H9 (cell line): ENCODE measurements at regions not wholly inside any gene's neighbourhood (a gene's known extent, or its start where the extent isn't known, plus 50 kb on each side); places are given as distances from the start of the nearest gene placed in this dataset.

Source experiments
- DNase-seq: peaks from one replicate; pipeline ENCODE4 v3.0.0-alpha.2; 2017
- H2AFZ ChIP-seq: one replicate; pipeline ENCODE4 v1.6.1; 2013; ENCODE audit warnings: mild to moderate bottlenecking, low read length, control low read depth, moderate library complexity
- H2AK5ac ChIP-seq: 2 replicates; pipeline ENCODE4 v1.6.1; 2013; ENCODE audit warnings: low read length, control low read depth, mixed read lengths; ENCODE audit not compliant: insufficient read length
- H2BK120ac ChIP-seq: one replicate; pipeline ENCODE4 v1.6.1; 2013; ENCODE audit warnings: low read depth, mild to moderate bottlenecking, low read length, control low read depth, inconsistent platforms; ENCODE audit not compliant: poor library complexity, severe bottlenecking
- H2BK12ac ChIP-seq: 2 replicates; pipeline ENCODE4 v1.6.1; 2013; ENCODE audit warnings: low read length, control low read depth, mixed read lengths, low read depth; ENCODE audit not compliant: insufficient read length
- H2BK15ac ChIP-seq: 2 replicates; pipeline ENCODE4 v1.6.1; 2013; ENCODE audit warnings: low read depth, low read length, control low read depth
- H2BK20ac ChIP-seq: one replicate; pipeline ENCODE4 v1.6.1; 2013; ENCODE audit warnings: low read depth, mild to moderate bottlenecking, low read length, control low read depth, inconsistent platforms; ENCODE audit not compliant: poor library complexity, severe bottlenecking
- H2BK5ac ChIP-seq: 2 replicates; pipeline ENCODE4 v1.6.1; 2013; ENCODE audit warnings: low read length, control low read depth, mixed read lengths; ENCODE audit not compliant: insufficient read length
- H3K14ac ChIP-seq: 2 replicates; pipeline ENCODE4 v1.6.1; 2013; ENCODE audit warnings: low read length, control low read depth; ENCODE audit not compliant: insufficient read depth
- H3K18ac ChIP-seq: 2 replicates; pipeline ENCODE4 v1.6.1; 2013; ENCODE audit warnings: low read depth, mild to moderate bottlenecking, mixed read lengths, low read length, control low read depth; ENCODE audit not compliant: insufficient read length
- H3K23ac ChIP-seq: 2 replicates; pipeline ENCODE4 v1.6.1; 2013; ENCODE audit warnings: low read length, control low read depth, mixed read lengths, low read depth; ENCODE audit not compliant: insufficient read length
- H3K23me2 ChIP-seq: 2 replicates; pipeline ENCODE4 v1.6.1; 2013; ENCODE audit warnings: low read depth, mild to moderate bottlenecking, mixed read lengths, low read length, control low read depth; ENCODE audit not compliant: insufficient read length, poor library complexity, severe bottlenecking
- H3K27ac ChIP-seq: 2 replicates; pipeline ENCODE4 v1.5.1; 2013; ENCODE audit warnings: low read length, control low read depth, mixed read lengths, low read depth; ENCODE audit not compliant: insufficient read length
- H3K27me3 ChIP-seq: 2 replicates; pipeline ENCODE4 v1.6.1; 2013; ENCODE audit warnings: low read length, control low read depth, inconsistent platforms; ENCODE audit not compliant: insufficient read depth
- H3K4ac ChIP-seq: 2 replicates; pipeline ENCODE4 v1.6.1; 2013; ENCODE audit warnings: low read depth, mild to moderate bottlenecking, control low read depth, inconsistent platforms, low read length, moderate library complexity
- H3K4me1 ChIP-seq: 2 replicates; pipeline ENCODE4 v1.6.1; 2013; ENCODE audit warnings: low read length, control low read depth, inconsistent platforms; ENCODE audit not compliant: insufficient read depth
- H3K4me2 ChIP-seq: 2 replicates; pipeline ENCODE4 v1.6.1; 2013; ENCODE audit warnings: low read length, control low read depth, mixed read lengths; ENCODE audit not compliant: insufficient read length, insufficient read depth
- H3K56ac ChIP-seq: 2 replicates; pipeline ENCODE4 v1.6.1; 2013; ENCODE audit warnings: low read depth, mild to moderate bottlenecking, mixed read lengths, low read length, control low read depth; ENCODE audit not compliant: insufficient read length
- H3K79me1 ChIP-seq: 2 replicates; pipeline ENCODE4 v1.6.1; 2013; ENCODE audit warnings: low read depth, mild to moderate bottlenecking, moderate library complexity, low read length, control low read depth, inconsistent platforms; ENCODE audit not compliant: insufficient read depth, poor library complexity, severe bottlenecking
- H3K79me2 ChIP-seq: 2 replicates; pipeline ENCODE4 v1.6.1; 2013; ENCODE audit warnings: low read length, control low read depth, inconsistent platforms; ENCODE audit not compliant: insufficient read depth
- H3K9ac ChIP-seq: 2 replicates; pipeline ENCODE4 v1.6.1; 2013; ENCODE audit warnings: low read length, control low read depth, mixed read lengths; ENCODE audit not compliant: insufficient read length; ENCODE audit errors: extremely low read depth
- H3K9me3 ChIP-seq: one replicate; pipeline ENCODE4 v1.6.1; 2013; ENCODE audit warnings: low read depth, low read length, inconsistent platforms; ENCODE audit not compliant: control insufficient read depth
- H3T11ph ChIP-seq: one replicate; pipeline ENCODE4 v1.6.1; 2013; ENCODE audit warnings: mild to moderate bottlenecking, low read length, control low read depth, inconsistent platforms
- H4K20me1 ChIP-seq: one replicate; pipeline ENCODE4 v1.6.1; 2013; ENCODE audit not compliant: control insufficient read depth, insufficient read length, insufficient read depth
- H4K5ac ChIP-seq: 2 replicates; pipeline ENCODE4 v1.6.1; 2013; ENCODE audit warnings: low read depth, mild to moderate bottlenecking, mixed read lengths, low read length, control low read depth; ENCODE audit not compliant: insufficient read length
- H4K8ac ChIP-seq: replicated peaks from 2 replicates; pipeline ENCODE4 v1.6.1; 2013; ENCODE audit warnings: low read length, control low read depth, mixed read lengths, low read depth; ENCODE audit not compliant: insufficient read length
- H4K91ac ChIP-seq: 2 replicates; pipeline ENCODE4 v1.6.1; 2013; ENCODE audit warnings: low read depth, mild to moderate bottlenecking, moderate library complexity, mixed read lengths, low read length, control low read depth; ENCODE audit not compliant: insufficient read length
- H3K27ac Mint-ChIP-seq, 3 experiments: 2 replicates in 2 of 3; 3 replicates in 1 of 3; pipeline ENCODE4 v1.8.0; 2020 to 2021; ENCODE audit warnings: mixed read lengths in 3 of 3, mild to moderate bottlenecking in 1 of 3, moderate library complexity in 1 of 3
- H3K27me3 Mint-ChIP-seq: 2 replicates; pipeline ENCODE4 v1.8.0; 2021; ENCODE audit warnings: low read depth, mild to moderate bottlenecking, moderate library complexity, mixed read lengths
- H3K36me3 Mint-ChIP-seq, 3 experiments: 2 replicates in 2 of 3; 3 replicates in 1 of 3; pipeline ENCODE4 v1.8.0; 2020 to 2021; ENCODE audit warnings: low read depth in 3 of 3, mixed read lengths in 3 of 3; ENCODE audit not compliant: insufficient read depth in 1 of 3
- H3K4me1 Mint-ChIP-seq, 2 experiments: 2 replicates each; pipeline ENCODE4 v1.8.0; 2020; ENCODE audit warnings: mixed read lengths in 2 of 2
- H3K4me3 Mint-ChIP-seq, 2 experiments: 2 replicates in 1 of 2; 3 replicates in 1 of 2; pipeline ENCODE4 v1.8.0; 2020 to 2021; ENCODE audit warnings: mild to moderate bottlenecking in 2 of 2, mixed read lengths in 2 of 2, moderate library complexity in 1 of 2
- H3K9me3 Mint-ChIP-seq, 2 experiments: 2 replicates in 1 of 2; 3 replicates in 1 of 2; pipeline ENCODE4 v1.8.0; 2020; ENCODE audit warnings: mild to moderate bottlenecking in 2 of 2, mixed read lengths in 2 of 2, moderate library complexity in 1 of 2
- WGBS: extraction: QIAGEN DNeasy Blood & Tissue Kit; methylation state at CpG from one replicate; pipeline ENCODE4 v1.1.7; 2013; ENCODE audit warnings: missing lambda C conversion rate, low lambda C conversion rate, mixed read lengths; ENCODE audit not compliant: insufficient read length; ENCODE audit errors: extremely low coverage; 5-methylcytosine and 5-hydroxymethylcytosine counted together
- TF ChIP-seq, protein P1 (sequence below): fragments of 200-600 bp; sonication (generic); conservative IDR thresholded peaks from 3 replicates; pipeline ENCODE4 v1.8.0; 2021; ENCODE audit warnings: antibody characterized with exemption, mild to moderate bottlenecking

GRCh38 chr22:48395201-48395600 lies 1432.5 kb downstream of the BRD1 start:
- Histone ChIP-seq H4K8ac (no peak overlapping the region), H2BK12ac (no peak overlapping the region), H3K27ac (no peak overlapping the region), H3K9ac (no peak overlapping the region), H3K27me3 (no peaks in the 10 kb centered on the region), H2BK15ac (no peak overlapping the region), H4K5ac (no peak overlapping the region), H3K4me1 (no peaks in the 10 kb centered on the region), H3K18ac (no peak overlapping the region), H3K23ac (no peak overlapping the region), H4K91ac (no peak overlapping the region), H3K14ac (no peak overlapping the region), H3K4me2 (no peak overlapping the region), H2AFZ (no peak overlapping the region), H2AK5ac (no peak overlapping the region), H3K79me1 (no peaks in the 10 kb centered on the region), H3K9me3 (no peaks in the 10 kb centered on the region), H3T11ph (no peak overlapping the region), H2BK5ac (no peak overlapping the region), H3K23me2 (peaks cover 3% of the 10 kb centered on the region), H3K56ac (no peak overlapping the region), H3K79me2 (no peaks in the 10 kb centered on the region), H3K4ac (no peak overlapping the region), H4K20me1 (no peaks in the 10 kb centered on the region), H2BK120ac (no peak overlapping the region), H2BK20ac (no peak overlapping the region)
- TF ChIP-seq, protein P1, sequence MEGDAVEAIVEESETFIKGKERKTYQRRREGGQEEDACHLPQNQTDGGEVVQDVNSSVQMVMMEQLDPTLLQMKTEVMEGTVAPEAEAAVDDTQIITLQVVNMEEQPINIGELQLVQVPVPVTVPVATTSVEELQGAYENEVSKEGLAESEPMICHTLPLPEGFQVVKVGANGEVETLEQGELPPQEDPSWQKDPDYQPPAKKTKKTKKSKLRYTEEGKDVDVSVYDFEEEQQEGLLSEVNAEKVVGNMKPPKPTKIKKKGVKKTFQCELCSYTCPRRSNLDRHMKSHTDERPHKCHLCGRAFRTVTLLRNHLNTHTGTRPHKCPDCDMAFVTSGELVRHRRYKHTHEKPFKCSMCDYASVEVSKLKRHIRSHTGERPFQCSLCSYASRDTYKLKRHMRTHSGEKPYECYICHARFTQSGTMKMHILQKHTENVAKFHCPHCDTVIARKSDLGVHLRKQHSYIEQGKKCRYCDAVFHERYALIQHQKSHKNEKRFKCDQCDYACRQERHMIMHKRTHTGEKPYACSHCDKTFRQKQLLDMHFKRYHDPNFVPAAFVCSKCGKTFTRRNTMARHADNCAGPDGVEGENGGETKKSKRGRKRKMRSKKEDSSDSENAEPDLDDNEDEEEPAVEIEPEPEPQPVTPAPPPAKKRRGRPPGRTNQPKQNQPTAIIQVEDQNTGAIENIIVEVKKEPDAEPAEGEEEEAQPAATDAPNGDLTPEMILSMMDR, result no peak
- no peak for DNase-seq
- Mint-ChIP-seq H3K27me3 (peaks cover 15% of the 10 kb centered on the region), H3K27ac (no peak overlapping the region), H3K4me3 (no peak overlapping the region), H3K9me3 (no peaks in the 10 kb centered on the region; a peak in 1 of 5 replicates), H3K4me1 (peaks cover 17 to 18% of the 10 kb centered on the region in 2 experiments), H3K36me3 (no peaks in the 10 kb centered on the region)
- no CpG with 5 or more reads among the region's 13 CpGs for WGBS
